HG02840 (cell line): ENCODE measurements at regions not wholly inside any gene's neighbourhood (a gene's known extent, or its start where the extent isn't known, plus 50 kb on each side); places are given as distances from the start of the nearest gene placed in this dataset.

ENCODE experiments used
- ATAC-seq: cut with Tn5 transposase; IDR thresholded peaks from one replicate; pipeline ENCODE4 v1.9.1; 2021; ENCODE audit warnings: mild to moderate bottlenecking, moderate library complexity, moderate number of reproducible peaks; ENCODE audit not compliant: unreplicated experiment, low FRiP score

DNA sequence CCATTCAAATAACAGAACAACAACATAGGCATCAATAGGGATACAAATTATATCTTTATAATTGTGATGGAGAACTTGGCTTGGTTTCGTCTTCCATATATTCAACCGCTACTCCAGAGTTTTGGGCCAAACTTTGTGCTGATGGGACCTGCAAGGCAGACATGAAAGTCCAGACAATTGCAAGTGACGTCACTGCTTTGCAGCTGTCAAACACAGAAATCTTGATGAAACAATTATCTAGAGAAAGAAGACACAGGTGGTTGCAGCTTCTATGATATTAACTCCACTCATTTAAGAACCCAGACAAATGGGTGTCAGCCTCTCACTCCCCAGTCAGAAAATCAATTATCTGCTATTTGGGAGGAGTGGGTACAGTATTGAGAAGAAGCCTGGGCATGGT is 390.6 kb downstream of the NUF2 start:
- ATAC-seq = no peak

DNA sequence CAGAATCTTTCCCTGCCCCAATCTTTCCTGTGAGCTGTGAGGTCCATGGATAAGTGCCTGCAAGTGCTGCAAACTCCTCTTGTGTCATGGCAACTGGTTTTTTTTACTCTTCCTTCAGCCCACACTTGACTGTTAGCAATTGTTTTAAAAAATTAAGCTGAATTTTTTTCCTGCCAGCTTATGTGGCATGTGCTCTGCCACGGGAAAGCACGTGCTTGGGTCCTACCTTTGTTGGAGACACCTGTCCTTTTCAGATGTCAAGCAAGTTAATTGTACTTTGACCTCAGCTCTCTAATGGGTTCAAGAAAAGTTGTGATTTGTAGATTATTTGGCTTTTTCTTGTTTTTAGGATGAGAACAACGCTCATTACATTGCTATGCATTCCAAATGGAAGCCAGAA is 398.5 kb downstream of the NUF2 start:
- ATAC-seq = no peak

DNA sequence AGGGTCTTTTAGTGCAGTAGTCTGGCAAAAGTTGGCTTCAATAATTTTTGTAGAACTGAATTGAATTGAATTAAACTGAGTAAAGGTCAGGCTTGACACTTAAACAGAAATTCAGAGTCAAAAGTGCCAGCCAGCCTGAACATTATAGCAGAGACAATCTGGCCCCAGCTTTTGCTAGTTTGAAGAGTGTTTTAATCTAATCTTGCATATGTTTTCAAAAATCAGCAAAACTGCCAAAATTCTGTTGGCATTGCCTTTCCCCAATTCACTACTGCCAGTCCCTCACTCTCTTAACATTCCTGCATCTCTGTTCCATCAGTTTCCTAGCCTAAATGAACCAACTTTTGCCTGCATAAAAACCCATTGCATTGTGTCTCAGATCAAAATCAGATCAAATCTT is 403.8 kb downstream of the NUF2 start:
- no peak for ATAC-seq

DNA sequence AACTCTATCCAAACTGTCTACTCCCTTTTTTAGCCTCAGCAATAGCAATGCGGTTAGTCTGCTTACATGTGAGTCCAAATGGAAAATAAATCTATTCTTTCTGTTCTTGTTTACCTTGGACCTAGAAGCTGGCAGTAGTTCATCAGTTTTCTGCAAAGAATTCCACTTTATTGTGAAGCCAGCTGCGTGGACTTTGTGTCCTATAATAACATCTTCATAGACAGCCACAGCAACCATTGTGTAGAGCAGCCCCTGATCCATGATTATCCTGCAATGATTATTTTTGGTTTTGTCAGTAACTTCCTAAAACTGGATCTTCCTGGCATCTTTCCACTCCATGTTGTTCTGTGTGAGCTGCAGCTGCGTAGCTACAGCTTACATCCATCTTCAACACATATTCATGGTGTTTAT is 408.7 kb downstream of the NUF2 start:
- ATAC-seq = no peak

DNA sequence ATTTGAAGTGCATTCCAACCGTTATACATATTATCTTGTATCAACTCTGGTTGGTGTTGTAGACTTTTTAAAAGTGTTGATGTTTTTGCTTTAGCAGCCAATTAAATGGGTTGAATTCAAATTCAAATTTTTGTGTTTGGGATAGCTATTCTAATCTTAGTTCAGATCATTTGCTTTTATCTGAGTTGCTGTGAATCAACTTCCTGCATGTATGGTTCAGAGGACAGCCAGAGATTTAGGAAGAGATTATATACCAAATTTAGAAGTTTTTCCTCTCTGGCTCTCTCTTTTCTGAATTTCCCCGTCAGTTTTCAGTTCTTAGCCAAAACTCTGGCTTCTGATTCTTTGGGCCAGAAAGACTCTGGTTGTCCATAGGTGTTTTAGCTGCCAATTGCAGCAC is 415.5 kb downstream of the NUF2 start:
- no peak for ATAC-seq

DNA sequence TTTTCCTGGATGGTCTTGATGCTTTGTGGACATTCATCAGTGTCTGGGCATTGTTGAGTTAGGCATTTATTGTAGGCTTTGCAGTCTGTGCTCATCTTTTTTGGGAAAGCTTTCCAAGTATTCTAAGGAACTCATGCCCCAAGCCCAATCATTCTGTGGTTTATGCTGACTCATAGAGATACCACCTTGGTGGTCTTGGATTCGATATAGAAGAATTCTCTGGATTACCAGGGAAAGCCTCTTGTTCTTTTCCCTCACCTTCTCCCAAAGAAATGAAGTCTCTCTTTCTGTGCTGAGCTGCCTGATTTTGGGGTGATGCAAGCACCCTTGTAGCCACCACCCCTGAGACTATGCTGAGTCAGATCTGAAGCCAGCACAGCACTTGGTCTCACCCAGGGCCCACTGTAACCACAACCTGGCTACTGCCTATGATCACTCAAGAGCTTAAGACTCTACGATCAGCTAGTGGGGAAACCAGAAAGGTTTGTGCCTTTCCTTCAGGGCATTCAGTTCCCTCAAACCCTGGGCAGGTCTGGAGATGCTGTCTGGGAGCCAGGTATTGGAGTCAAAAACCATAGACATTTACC is 422.6 kb downstream of the NUF2 start:
- ATAC-seq = no peak

DNA sequence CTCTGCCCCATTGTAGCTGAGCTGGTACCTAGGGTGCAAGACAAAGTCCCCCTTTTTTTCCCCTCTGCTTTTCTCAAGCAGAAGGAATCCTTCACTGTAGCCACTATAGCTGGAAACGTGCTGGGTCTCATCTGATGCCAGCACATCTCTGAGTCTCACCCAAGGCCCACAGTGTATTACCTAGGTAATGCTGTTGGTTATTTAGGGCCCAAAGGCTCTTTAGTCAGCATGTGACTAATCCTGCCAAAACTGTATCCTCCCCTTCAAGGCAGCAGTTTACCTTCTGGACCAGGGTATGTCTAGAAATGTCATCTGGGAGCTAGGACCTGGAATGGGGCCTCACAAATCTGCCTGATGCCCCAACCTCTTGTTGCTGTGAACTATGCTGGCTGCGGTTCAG is 423.4 kb downstream of the NUF2 start:
- no peak for ATAC-seq

DNA sequence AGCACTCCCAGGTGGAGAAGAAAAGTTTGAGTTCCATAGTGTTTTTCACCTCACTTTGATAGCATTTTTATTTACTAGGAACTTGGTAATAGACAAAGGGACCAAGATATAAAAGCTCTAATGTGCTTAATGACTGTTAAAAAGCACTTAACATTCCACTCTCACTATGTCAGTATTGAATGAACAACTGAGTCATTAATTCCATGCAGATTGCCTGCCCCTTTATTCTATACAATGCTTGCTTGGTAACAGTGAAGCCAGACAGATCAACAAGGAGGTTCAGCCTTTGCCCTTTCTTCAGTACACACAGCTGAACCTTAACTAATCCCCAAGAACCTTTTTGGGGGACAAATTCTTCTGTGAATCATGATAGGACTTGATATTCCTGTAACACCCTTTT is 425.5 kb downstream of the NUF2 start:
- ATAC-seq = no peak

DNA sequence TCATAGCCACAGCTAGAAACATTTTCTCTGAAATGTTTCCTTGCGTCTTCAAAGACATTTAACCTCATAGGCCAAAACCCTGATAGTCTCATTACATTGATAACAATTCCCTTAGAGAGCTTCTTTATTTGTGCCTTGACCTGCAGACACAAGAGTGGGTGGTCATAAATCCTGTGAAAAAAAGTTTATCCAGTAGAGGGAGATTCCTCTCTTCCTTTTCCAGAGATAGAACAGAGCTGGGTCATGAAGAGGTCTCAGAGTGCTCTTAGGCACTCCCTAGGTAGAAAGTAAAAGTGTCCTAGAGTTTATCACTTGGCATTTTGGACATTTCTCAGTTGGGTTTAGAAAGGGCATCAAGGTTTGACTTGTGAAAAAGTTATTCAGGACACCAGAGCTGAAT is 426.1 kb downstream of the NUF2 start:
- ATAC-seq = no peak

DNA sequence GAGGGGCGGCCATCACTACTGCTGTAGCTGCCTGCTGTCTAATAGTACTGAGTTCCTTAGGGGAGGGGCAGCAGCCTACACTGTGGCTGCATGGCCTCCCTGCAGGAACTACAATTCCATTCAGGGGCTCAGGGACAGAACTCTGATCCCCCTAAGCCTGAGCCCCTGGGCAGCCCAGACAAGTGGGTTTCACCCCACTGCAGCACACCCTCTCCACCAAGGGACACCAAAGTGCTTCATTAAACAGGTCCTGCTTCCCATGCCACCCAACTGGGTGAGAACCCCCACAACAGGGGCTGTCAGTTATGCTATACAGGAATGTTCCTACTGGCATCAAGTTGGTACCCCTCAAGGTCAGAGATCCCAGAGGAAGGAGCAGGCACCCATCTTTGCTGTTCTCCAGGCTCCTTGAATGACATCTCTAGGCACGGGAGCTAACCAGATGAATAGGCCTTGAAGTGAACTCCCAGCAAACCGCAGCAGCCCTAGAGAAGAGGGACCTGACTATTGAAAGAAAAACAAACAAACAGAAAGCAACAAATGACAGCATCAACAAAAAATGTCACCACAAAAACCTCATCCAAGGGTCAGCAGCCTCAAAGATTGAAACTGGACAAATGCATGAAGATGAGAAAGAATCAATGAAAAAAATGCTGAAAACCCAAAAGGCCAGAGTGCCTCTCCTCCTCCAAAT is 437.4 kb downstream of the NUF2 start:
- ATAC-seq = no peak

DNA sequence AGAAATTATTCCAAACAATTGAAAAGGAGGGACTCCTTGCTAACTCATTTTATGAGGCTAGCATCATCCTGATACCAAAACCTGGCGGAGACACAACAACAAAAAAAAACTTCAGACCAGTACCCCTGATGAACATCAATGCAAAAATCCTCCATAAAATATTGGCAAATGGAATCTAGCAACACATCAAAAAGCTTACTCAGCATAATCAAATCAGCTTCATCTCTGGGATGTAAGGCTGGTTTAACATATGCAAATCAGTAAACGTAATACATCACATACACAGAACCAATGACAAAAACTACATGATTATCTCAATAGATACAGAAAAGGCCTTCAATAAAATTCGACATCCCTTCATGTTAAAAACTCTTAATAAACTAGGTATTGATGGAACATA is 440.1 kb downstream of the NUF2 start:
- ATAC-seq = no peak

DNA sequence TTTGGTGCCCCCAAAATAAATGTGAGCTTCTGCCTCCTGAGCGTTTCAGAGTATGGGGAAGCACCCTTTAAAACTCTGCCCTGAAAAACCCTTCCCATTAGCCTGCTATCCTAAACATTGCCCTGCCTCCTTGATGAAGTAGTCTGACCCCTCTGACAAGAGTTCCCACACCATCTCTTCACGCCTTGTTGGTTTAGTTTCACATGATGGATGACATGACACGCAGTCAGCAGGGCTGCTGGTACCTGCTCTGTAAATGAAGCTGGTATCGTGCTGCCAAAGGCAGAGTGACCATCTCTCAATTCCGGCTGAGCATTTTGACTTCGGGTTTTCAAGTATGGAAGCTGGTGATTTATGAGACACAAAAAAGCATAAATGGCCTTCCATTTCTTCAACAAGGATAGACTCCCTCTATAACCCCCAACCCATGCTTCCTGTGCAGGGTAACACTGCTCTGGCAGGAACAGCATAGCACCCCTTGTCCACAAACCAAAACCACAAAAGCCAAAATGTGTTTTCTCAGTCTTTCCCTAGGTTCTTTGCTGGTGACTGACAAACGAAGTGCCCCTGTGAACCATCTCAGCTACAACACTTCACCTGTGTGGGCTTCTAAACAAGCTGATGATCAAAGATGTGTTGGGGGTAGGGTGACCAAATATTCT is 444.6 kb downstream of the NUF2 start:
- ATAC-seq = no peak

DNA sequence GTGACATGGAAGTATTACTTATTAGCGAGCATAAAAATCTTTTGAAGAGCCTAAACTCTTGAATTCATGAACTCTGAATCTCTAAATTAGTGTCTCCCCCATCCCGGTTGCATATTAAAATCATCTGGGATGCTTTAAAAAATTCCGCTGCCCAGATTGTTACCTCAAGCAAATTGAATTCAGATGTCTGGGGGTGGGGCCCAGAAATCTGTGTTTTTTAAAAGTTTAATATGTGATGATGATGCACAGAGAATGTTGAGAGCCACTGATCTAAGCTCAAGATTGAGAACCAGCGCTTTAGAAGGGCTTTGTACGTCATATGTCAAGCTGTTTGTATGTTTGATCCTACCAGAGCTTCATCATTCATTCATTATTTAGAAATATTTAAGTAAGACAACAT is 446.8 kb downstream of the NUF2 start:
- no peak for ATAC-seq

DNA sequence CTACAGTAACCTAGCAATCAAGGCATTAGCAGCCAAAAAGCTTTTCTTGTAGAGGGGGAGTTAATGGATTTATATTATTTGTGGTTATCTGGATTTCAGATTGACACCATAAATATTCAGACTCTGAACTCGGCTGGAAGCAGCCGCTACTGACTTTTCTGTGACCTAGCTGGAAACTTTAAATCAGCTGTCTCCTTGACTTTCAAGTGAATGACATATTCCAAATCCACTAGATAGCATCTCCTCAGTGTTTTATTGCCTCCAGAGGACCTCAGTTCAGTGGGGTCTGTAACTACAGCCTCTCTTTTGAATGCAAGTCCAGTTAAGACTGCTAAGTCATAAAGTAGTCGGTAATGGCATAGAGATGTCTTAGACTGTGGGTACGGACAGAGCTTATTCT is 448.5 kb downstream of the NUF2 start:
- no peak for ATAC-seq

DNA sequence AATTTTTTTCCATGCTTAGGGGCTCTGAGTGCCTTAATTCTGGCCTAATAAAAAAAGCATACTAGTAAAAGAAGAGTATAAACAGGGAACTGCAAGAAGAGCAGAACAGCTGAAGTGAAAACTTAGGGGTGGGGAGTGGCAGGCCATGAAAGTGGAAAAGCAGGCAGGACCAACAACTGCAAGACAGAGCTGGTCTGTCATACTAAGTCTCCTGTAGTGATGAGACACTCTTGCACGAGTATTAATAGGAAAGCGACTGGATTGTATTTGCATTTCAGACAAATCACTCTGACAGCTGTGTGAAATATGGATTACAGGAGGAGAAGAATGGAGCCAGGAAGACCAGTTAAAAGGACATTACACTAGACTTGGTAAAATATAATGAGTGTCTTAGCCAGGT is 449.9 kb downstream of the NUF2 start:
- ATAC-seq = no peak

DNA sequence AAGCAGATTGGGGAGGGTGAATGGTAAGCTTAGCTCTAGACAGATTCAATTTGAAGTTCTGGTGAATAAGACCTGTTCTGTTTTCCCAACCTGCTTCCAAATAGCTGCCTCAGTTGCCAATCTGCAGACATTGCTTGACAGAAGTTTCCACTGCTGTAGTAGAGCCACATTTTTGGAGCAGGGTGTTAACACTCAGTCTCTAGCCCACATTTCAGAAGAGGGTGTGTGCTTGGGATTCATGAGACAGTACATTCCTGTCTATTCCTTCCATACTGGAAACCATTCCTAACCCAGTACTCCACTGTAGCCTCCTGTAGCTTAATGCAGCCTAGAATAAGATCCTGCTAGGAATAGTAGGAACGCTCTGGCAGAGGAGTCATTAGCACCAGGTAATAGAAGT is 450.5 kb downstream of the NUF2 start:
- ATAC-seq = no peak

DNA sequence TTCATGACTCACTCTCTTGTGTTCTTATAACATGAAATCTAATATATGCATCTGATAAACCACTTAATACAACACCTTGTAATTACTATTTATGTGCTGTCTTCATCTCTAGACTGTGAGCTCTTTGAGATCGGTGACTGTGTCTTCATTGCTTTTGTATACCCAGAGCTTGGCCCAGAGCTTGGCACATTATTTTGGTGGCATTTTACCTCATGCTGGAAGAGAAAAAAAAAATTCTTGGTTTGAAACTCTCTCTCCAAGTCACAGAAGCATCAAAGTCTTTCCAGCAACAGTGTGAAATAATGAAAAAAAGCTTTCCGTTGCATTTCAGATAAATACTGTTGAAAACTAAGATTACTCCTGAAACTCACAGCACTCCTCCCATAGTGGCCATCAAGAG is 451.6 kb downstream of the NUF2 start:
- ATAC-seq = no peak

DNA sequence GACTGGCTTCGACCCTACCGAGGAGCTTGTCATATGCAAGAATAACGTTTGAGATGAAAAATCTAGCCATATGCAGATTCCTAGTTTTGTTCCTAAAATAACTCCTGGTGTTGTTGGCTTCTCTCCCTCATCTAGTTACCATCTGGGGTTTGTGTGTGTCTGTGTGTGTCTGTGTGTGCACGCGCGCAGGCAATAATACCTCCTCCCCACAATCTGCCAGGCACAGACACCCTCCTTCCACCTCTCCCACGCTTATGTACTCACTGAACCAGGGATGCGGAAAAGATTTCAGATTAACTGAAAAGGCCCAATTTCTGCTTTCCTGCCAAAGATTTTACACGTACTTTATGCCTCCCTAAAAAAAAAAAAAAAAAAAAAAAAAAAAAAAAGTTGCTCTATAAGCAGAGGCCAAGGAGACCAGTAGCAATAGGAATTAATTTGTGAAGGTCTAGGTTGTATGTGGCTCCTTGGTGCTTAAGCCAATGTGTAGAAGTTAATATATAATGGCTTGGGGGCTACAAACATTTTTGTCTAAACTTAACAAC is 452.7 kb downstream of the NUF2 start:
- no peak for ATAC-seq

DNA sequence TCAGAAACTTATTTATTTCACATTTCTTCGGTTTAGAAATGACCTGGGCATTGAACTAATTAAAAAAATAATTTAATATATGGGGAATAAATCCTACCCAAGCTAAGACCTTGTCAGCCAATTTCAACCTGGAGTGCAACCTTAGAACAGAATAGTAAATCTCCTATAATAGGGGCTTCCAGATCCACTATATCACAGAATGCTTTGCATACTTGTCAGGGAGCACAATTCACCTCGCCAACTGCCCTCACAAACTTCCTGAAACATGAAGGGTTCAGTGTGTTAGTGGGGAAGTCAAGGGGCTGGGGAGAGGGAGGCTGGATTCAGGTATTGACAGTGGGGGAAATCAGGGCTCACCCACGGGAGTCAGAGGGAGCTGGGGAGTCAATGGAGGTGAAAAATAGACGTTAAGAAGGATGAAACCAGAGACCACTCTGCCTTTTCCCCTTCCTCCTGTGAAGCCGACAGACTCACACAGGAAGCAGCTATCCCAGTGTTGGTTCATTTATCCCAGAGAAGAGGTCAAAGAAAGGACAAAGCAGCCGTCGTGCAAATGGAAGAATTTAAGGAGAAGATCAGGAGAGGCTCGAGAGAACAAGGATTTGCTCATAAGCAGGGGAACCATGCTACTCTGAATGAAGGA is 453.3 kb downstream of the NUF2 start:
- ATAC-seq = no peak

DNA sequence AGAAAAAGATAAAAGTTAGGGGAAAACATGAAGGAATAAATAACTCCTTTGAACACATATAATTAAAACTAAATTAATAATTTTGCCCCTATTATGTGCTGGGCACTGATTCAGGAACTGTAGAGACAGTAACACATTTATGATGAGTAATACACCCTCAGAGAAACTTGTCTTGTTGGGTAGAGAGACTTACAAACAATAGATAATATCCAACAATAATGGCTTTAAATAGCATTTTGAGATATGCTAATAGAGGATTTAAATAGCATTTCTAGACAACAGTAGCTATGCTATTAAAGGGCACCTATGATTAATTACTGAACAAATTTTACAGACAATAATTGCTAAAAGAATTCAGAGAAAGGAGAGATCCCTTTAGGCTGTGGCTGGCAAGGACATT is 455.5 kb downstream of the NUF2 start:
- no peak for ATAC-seq

DNA sequence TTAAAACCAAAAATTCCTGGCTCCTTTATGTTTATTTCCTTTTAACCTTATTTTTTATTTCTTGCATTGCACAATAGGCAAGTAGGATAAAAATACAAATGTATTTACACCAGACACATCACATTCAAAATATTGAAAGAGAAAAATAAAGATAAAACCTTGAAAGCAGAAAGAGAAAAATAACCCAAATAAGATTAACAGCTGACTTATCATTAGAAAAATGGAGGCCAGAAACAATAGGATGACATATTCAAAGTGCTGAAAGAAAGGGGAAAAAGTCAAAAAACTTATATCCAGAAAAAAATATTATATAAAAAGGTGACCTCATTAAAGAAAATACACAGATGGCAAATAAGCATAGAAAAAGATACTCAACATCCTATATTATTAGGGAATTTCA is 459.4 kb downstream of the NUF2 start:
- no peak for ATAC-seq
